ENCODE measurements at regions not wholly inside any gene's neighbourhood (a gene's known extent, or its start where the extent isn't known, plus 50 kb on each side); places are given as distances from the start of the nearest gene placed in this dataset.
"Not testable (repeated sequence)": the region's sequence is repeated elsewhere in the genome, so short reads cannot be mapped to it uniquely, and the experiment has no call there.

GRCh38 chr17:71809537-71809936 is 311.3 kb upstream of the SOX9 start:
- Mint-ChIP-seq H3K9me3 (peaks cover 9% of the 10 kb centered on the region; the same call in 1 of the 2 replicates), H3K27ac (no peak overlapping the region), H3K4me3 (no peak overlapping the region), H3K27me3 (ENCODE audit: low read depth) (peaks cover 4% of the 10 kb centered on the region), H3K4me1 (no peaks in the 10 kb centered on the region), H3K36me3 (no peaks in the 10 kb centered on the region)
- DNase-seq (ENCODE audit: low spot score) (no peak), ATAC-seq (no peak)
- POLR2A ChIA-PET: no interaction called here
- CTCF ChIA-PET: no interaction called here
- TF ChIP-seq ZNF425 (CRISPR knock-in tag; conservative IDR thresholded peaks at IDR 0.05) (no peak), NR2C2 (CRISPR knock-in tag; IDR thresholded peaks at IDR 0.05) (no peak), TEAD4 (CRISPR knock-in tag; IDR thresholded peaks at IDR 0.05) (no peak), CDX4 (CRISPR knock-in tag; IDR thresholded peaks at IDR 0.05; ENCODE audit: borderline replicate concordance) (no peak), MYBL2 (CRISPR knock-in tag; IDR thresholded peaks at IDR 0.05) (no peak), ZNF232 (CRISPR knock-in tag; IDR thresholded peaks at IDR 0.05) (no peak), SMAD3 (CRISPR knock-in tag; IDR thresholded peaks at IDR 0.05; ENCODE audit: borderline replicate concordance) (no peak), ATF6 (CRISPR knock-in tag; IDR thresholded peaks at IDR 0.05) (no peak), ZNF317 (CRISPR knock-in tag; IDR thresholded peaks at IDR 0.05; ENCODE audit: borderline replicate concordance, low read depth) (no peak), GTF2I (CRISPR knock-in tag; conservative IDR thresholded peaks at IDR 0.05) (no peak), ZNF396 (CRISPR knock-in tag; IDR thresholded peaks at IDR 0.05; ENCODE audit: borderline replicate concordance) (no peak), E2F4 (CRISPR knock-in tag; IDR thresholded peaks at IDR 0.05; ENCODE audit: borderline replicate concordance, low read depth) (no peak), ZNF416 (CRISPR knock-in tag; IDR thresholded peaks at IDR 0.05) (no peak), FOXJ3 (CRISPR knock-in tag; IDR thresholded peaks at IDR 0.05; ENCODE audit: borderline replicate concordance) (no peak), GRHL2 (CRISPR knock-in tag; IDR thresholded peaks at IDR 0.05; ENCODE audit: insufficient replicate concordance, severe bottlenecking) (no peak), TCF7 (CRISPR knock-in tag; IDR thresholded peaks at IDR 0.05; ENCODE audit: low read depth) (no peak), NR3C1 (CRISPR knock-in tag; conservative IDR thresholded peaks at IDR 0.05; ENCODE audit: low read depth) (no peak), CTCF (IDR thresholded peaks at IDR 0.05) (no peak), NFATC4 (CRISPR knock-in tag; IDR thresholded peaks at IDR 0.05) (no peak)

GRCh38 chr17:71813861-71814260 is 307.0 kb upstream of the SOX9 start:
- CTCF ChIA-PET; H3K9me3 Mint-ChIP-seq; H3K27me3 Mint-ChIP-seq (ENCODE audit: low read depth); H3K4me3 Mint-ChIP-seq; H3K36me3 Mint-ChIP-seq; H3K4me1 Mint-ChIP-seq; DNase-seq (ENCODE audit: low spot score); POLR2A ChIA-PET; H3K27ac Mint-ChIP-seq; ATAC-seq: not testable (repeated sequence)
